GM12878 (cell line): ENCODE measurements at regions not wholly inside any gene's neighbourhood (a gene's known extent, or its start where the extent isn't known, plus 50 kb on each side); places are given as distances from the start of the nearest gene placed in this dataset.
"Not testable (repeated sequence)": the region's sequence is repeated elsewhere in the genome, so short reads cannot be mapped to it uniquely, and the experiment has no call there.

Source experiments
- ATF7 ChIP-seq: fragments of 450-650 bp; IDR thresholded peaks from 2 replicates; pipeline ENCODE4 v1.6.1; 2016; ENCODE audit warnings: low read depth, mild to moderate bottlenecking
- CBFB ChIP-seq: IDR thresholded peaks from 2 replicates; pipeline ENCODE4 v1.6.1; 2016; ENCODE audit warnings: antibody characterized with exemption, low read depth
- EZH2 ChIP-seq: IDR thresholded peaks from 2 replicates; pipeline ENCODE4 v1.6.1; 2012; ENCODE audit warnings: low read depth, mild to moderate bottlenecking, control low read depth, inconsistent platforms, low read length, borderline replicate concordance; ENCODE audit not compliant: control insufficient read depth
- FOS ChIP-seq: IDR thresholded peaks from 3 replicates; pipeline ENCODE4 v1.6.1; 2011; ENCODE audit warnings: borderline replicate concordance; ENCODE audit not compliant: insufficient read length; ENCODE audit errors: extremely low read depth
- HCFC1 ChIP-seq: fragments of 150-350 bp; IDR thresholded peaks from 2 replicates; pipeline ENCODE4 v1.6.1; 2014; ENCODE audit warnings: low read length
- NR2F1 ChIP-seq: fragments of 450-650 bp; conservative IDR thresholded peaks from 2 replicates; pipeline ENCODE4 v1.6.1; 2017; ENCODE audit warnings: mild to moderate bottlenecking
- POLR2A ChIP-seq: IDR thresholded peaks from 2 replicates; pipeline ENCODE4 v1.6.1; 2011; ENCODE audit warnings: low read depth, mild to moderate bottlenecking, low read length
- RAD21 ChIP-seq: IDR thresholded peaks from 2 replicates; pipeline ENCODE4 v1.6.1; 2011; ENCODE audit warnings: mild to moderate bottlenecking, low read depth, low read length, moderate library complexity; ENCODE audit not compliant: insufficient read depth
- SMAD1 ChIP-seq: fragments of 450-650 bp; IDR thresholded peaks from 2 replicates; pipeline ENCODE4 v1.6.1; 2018; ENCODE audit warnings: mild to moderate bottlenecking, low read depth; ENCODE audit not compliant: partially characterized antibody
- TCF7 ChIP-seq: IDR thresholded peaks from 2 replicates; pipeline ENCODE4 v1.6.1; 2014; ENCODE audit warnings: antibody characterized with exemption, borderline replicate concordance
- ZZZ3 ChIP-seq: IDR thresholded peaks from 2 replicates; pipeline ENCODE4 v1.6.1; 2011; ENCODE audit warnings: low read depth; ENCODE audit not compliant: control insufficient read depth, insufficient read length
- TF ChIP-seq, protein P1 (sequence below), 3 experiments: IDR thresholded peaks in 2 of 3; conservative IDR thresholded peaks in 1 of 3; 2 replicates each; pipeline ENCODE4 v1.5.1; 2011; ENCODE audit warnings: low read depth in 3 of 3, low read length in 3 of 3, mild to moderate bottlenecking in 3 of 3, control low read depth in 2 of 3, moderate library complexity in 2 of 3, inconsistent platforms in 1 of 3, mixed read lengths in 1 of 3; ENCODE audit not compliant: control insufficient read depth in 2 of 3, insufficient read depth in 1 of 3; ENCODE audit errors: extremely low read depth in 1 of 3
- TF ChIP-seq, protein P2 (sequence below): IDR thresholded peaks from 2 replicates; pipeline ENCODE4 v1.6.1; 2011; ENCODE audit warnings: mild to moderate bottlenecking, low read depth, low read length, moderate library complexity; ENCODE audit not compliant: insufficient replicate concordance

DNA sequence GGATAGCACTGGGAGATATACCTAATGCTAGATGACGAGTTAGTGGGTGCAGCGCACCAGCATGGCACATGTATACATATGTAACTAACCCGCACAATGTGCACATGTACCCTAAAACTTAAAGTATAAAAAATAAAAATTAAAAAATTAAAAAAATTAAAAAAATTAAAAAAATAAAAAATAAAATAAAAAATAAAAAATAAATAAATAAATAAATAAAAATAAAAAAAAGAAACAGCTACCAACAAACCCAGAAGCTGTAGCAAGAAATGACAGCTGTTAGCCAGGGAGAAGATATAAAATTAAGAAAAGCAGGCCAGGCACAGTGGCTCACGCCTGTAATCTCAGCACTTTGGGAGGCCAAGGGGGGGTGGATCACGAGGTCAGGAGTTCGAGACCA is 361.3 kb upstream of the ATP11B start:
- not testable (repeated sequence) for TF ChIP-seq POLR2A, CBFB, NR2F1, SMAD1, FOS, ZZZ3, RAD21, TCF7, EZH2, ATF7, HCFC1
- TF ChIP-seq, protein P1, sequence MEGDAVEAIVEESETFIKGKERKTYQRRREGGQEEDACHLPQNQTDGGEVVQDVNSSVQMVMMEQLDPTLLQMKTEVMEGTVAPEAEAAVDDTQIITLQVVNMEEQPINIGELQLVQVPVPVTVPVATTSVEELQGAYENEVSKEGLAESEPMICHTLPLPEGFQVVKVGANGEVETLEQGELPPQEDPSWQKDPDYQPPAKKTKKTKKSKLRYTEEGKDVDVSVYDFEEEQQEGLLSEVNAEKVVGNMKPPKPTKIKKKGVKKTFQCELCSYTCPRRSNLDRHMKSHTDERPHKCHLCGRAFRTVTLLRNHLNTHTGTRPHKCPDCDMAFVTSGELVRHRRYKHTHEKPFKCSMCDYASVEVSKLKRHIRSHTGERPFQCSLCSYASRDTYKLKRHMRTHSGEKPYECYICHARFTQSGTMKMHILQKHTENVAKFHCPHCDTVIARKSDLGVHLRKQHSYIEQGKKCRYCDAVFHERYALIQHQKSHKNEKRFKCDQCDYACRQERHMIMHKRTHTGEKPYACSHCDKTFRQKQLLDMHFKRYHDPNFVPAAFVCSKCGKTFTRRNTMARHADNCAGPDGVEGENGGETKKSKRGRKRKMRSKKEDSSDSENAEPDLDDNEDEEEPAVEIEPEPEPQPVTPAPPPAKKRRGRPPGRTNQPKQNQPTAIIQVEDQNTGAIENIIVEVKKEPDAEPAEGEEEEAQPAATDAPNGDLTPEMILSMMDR (IDR thresholded peaks at IDR 0.05 in 2 of 3, conservative IDR thresholded peaks at IDR 0.05 in 1 of 3; ENCODE audit: control insufficient read depth in 2 of 3, extremely low read depth in 1 of 3, insufficient read depth in 1 of 3, low read depth in 3 of 3, low read length in 3 of 3): not testable (repeated sequence)
- TF ChIP-seq, protein P2, sequence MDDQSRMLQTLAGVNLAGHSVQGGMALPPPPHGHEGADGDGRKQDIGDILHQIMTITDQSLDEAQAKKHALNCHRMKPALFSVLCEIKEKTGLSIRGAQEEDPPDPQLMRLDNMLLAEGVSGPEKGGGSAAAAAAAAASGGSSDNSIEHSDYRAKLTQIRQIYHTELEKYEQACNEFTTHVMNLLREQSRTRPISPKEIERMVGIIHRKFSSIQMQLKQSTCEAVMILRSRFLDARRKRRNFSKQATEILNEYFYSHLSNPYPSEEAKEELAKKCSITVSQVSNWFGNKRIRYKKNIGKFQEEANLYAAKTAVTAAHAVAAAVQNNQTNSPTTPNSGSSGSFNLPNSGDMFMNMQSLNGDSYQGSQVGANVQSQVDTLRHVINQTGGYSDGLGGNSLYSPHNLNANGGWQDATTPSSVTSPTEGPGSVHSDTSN: not testable (repeated sequence)
